T-helper 1 cell (primary cell): ENCODE measurements at regions not wholly inside any gene's neighbourhood (a gene's known extent, or its start where the extent isn't known, plus 50 kb on each side); places are given as distances from the start of the nearest gene placed in this dataset.
"Not testable (repeated sequence)": the region's sequence is repeated elsewhere in the genome, so short reads cannot be mapped to it uniquely, and the experiment has no call there.

Experiments
- DNase-seq, 5 donors: peaks; one replicate each; pipeline ENCODE4 v3.0.0-alpha.2; 2012 to 2020

- no peak for DNase-seq
Measured at GRCh38 chr3:56954125-56954524, 106.3 kb upstream of the SPATA12 start.

GRCh38 chr3:56952846-56953245 is 107.6 kb upstream of the SPATA12 start:
- DNase-seq: no peak

DNA sequence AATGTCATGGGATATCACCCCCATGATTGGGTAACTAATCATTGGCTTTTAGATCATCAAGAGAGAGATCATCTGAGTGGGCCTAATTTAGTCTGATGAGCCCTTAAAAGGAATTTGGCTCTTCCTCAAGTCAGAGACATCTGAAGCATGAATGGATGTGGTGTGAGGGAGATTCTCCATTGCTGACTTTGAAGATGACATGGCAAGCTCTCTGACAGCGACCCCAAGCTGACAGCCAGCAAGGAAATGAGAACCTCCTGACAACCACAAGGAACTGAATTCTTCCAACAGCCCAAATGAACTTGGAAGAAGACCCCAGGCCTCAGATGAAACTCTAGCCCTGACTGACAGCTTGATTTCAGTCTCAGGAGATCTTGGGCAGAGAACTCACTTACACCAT is 108.4 kb upstream of the SPATA12 start:
- DNase-seq: no peak

GRCh38 chr3:56951366-56951765 is 109.1 kb upstream of the SPATA12 start:
- no peak for DNase-seq

DNA sequence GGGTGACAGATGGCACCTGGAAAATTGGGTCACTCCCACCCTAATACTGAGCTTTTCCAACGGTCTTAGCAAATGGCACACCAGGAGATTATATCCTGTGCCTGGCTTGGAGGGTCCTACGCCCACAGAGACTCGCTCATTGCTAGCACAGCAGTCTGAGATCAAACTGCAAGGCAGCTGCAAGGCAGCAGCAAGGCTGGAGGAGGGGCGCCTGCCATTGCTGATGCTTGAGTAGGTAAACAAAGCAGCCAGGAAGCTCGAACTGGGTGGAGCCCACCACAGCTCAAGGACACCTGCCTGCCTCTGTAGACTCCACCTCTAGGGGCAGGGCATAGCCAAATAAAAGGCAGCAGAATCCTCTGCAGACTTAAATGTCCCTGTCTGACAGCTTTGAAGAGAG is 115.1 kb upstream of the SPATA12 start:
- not testable (repeated sequence) for DNase-seq

GRCh38 chr3:56942523-56942922 is 117.9 kb upstream of the SPATA12 start:
- DNase-seq: peak in 1 of 5 donors; percentile 39

- no peak for DNase-seq
Measured at GRCh38 chr3:56940976-56941375, 119.5 kb upstream of the SPATA12 start.

DNA sequence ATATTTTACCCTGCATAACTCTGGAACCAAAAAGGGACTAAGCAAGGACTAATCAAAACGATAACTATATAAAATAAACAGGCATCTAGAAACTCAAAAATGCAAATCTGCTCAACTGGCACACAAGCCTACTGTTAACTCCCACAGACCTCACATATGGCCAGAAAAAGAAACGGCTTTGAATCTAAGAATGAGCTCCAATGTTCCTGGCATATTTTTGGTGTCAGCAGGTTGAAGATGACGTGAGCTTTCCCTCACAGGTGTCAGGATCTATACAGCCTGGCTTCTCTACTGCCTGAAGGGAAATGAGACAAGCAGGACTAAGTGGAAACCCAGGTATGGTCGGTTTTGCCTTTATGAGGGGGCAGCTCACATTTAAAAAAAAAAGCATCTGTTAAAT is 120.1 kb upstream of the SPATA12 start:
- no peak for DNase-seq

GRCh38 chr3:56939834-56940233 is 120.6 kb upstream of the SPATA12 start:
- no peak for DNase-seq

GRCh38 chr3:56938530-56938929 is 121.9 kb upstream of the SPATA12 start:
- no peak for DNase-seq

- no peak for DNase-seq
Measured at GRCh38 chr3:56937580-56937979, 122.9 kb upstream of the SPATA12 start.

GRCh38 chr3:56935811-56936210 is 124.7 kb upstream of the SPATA12 start:
- DNase-seq: no peak

DNA sequence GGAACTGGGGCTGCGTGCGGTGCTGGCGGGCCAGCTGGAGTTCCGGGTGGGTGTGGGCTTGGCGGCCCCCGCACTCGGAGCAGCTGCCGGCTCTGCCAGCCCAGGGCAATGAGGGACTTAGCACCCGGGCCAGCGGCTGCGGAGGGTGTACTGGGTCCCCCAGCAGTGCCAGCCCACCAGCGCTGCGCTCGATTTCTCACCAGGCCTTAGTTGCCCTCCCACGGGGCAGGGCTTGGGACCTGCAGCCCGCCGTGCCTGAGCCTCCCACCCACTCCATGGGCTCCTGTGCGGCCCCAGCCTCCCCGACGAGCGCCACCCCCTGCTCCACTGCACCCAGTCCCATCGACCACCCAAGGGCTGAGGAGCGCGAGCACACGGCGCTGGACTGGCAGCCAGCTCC is 126.0 kb upstream of the SPATA12 start:
- not testable (repeated sequence) for DNase-seq

DNA sequence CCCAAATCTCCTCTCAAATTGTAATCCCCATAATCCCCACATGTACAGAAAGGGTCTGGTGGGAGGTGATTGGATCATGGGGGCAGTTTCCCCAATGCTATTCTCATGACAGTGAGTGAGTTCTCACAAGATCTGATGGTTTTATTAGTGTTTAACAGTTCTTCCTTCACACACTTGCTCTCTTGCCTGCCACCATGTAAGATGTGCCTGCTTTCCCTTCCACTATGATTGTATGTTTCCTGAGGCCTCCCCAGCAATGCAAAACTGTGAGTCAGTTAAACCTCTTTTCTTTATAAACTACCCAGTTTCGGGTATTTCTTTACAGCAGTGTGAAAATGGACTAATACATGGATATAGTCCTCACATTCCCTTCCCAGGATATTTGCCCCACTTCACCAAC is 126.7 kb upstream of the SPATA12 start:
- DNase-seq: no peak

DNA sequence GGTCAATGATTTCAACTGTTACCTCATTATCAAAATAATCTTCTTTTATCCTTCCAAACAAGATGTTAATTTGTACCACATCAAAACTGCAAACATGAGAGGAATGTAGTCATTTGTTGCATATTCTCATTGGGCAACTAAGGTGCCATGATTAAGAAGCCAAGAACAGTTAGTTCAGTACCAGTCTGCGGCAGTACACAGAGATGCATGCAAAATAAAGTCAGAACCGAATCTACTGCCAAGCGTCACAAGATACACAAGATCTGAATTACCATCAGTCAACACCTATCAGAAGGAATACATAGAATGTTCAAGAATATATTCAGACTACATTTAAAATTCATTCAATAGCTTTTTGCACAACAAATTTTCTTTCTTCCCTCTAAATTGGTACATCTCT is 127.6 kb upstream of the SPATA12 start:
- DNase-seq: no peak

GRCh38 chr3:56931836-56932235 is 128.6 kb upstream of the SPATA12 start:
- DNase-seq: no peak

DNA sequence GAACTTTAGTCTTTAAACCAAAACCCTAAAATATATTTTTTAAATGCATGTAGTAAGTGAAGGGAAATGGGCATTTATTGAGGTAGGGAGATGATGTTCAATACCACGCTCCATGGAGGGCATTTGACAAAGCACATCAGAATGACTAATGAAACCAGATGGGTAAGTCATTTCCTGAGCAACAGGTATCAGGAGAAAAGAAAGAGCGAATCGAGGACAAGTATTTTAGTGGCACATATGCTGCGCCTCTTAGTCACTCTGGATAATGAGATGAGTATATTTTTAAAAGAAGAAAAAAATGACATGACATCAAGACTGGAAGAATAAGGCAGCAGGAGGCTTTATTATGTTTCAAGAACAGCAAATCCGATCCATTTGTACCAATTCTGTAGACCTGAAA is 129.0 kb upstream of the ARHGEF3 start:
- peak in 1 of 5 donors; percentile 62 for DNase-seq

DNA sequence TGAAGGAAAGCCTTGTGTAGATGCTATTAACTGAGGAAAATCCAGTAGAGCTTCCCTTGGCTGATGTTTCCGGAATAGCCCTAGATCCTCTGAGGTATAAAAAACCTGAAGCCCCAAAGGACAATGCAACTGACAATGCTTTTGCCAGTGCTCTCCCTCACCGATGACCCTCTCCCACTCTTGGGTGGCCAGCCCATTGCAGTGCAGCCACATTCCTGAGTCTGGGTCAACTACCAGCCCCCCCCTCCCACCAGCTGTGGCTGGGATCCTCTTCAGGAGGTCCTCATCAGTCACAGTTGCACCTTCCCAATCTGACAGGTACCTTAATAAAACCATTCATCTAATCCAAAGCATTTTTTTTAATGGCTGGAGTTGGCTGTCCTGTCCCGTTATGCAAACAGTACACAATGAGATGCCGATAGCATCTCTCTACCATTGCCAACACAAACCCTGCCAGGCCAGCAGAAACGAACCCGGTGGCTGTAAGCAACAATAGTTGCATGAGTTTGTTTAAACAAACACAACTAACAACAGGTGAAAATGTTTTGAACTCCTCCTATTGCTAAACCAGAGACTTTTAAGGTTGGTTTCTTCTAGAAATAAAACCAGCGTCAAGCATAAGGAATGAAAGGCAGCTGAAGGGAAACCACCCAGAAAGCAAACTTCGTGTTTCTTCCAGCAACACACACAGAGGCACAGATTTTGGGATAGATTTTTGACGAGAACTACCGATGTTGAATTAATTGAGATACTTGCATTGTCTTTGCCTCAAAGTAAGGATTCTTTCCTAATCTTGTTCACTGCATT is 128.3 kb upstream of the ARHGEF3 start:
- no peak for DNase-seq

DNA sequence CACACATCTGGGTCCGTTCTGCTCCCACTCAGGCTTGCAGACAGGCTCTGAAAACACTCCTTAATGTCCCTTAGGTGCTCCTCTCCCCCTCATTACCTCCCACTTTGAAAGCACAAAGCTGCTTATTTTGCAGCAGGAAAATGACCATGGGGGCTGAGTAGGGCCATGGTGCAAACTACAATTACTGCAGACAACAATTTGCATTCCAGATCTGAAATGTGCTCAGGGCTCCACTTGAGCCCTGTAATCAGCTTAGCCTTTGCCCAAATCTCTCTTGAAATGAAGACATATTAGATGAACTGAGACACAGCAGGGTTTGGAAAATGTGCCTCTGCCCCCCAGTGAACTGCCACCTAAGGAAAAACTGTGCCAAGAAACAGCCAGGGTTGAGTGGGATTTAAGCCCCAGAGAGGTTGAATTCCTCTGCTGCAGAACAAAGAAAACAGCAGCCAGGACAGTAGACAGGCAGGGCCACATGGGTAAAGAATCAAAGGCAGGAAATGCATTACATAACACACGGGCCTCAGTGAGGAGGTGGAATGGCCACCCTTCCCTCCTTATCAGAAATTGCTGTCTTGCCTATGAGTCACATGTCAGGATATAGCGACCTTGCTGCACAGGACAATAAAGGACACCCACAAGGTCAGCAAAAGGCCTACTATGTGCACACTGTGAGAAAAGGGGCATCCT is 126.8 kb upstream of the ARHGEF3 start:
- peak in 1 of 5 donors; percentile 20 for DNase-seq

- no peak for DNase-seq
Measured at GRCh38 chr3:56927855-56928254, 126.1 kb upstream of the ARHGEF3 start.

DNA sequence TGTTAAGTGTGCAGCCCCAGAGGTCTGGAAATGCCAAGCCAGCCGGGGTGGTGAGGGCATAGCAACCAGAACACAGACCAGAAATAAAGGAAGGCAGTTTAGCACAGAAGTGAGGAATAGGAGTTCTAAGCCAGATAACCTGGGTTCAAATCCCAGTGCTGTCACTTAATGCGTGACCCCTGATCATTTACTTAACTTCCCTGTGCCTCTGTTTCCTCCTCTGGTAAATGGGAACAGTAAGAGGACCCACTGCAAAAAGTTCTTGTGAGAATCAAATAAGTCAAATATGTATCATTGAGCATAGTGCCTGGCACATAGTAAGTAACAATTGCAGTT is 125.2 kb upstream of the ARHGEF3 start:
- no peak for DNase-seq

- no peak for DNase-seq
Measured at GRCh38 chr3:56926243-56926946, 124.6 kb upstream of the ARHGEF3 start.

- not testable (repeated sequence) for DNase-seq
Measured at GRCh38 chr3:56924700-56925099, 123.0 kb upstream of the ARHGEF3 start.
